NCI-H524 (cell line): ENCODE measurements at regions not wholly inside any gene's neighbourhood (a gene's known extent, or its start where the extent isn't known, plus 50 kb on each side); places are given as distances from the start of the nearest gene placed in this dataset.

Experiments
- DNase-seq, 2 experiments: peaks; one replicate each; lab custom pipeline; 2025; lab: John Stamatoyannopoulos, UW

- no peak for DNase-seq
Observed at GRCh38 chr2:187274146-187274545, 173.9 kb downstream of the CALCRL start.

- DNase-seq, result no peak
Observed at GRCh38 chr2:187272255-187272654, 175.8 kb downstream of the CALCRL start.

- no peak for DNase-seq
Observed at GRCh38 chr2:187271825-187272224, 176.2 kb downstream of the CALCRL start.

- DNase-seq, result no peak
Observed at GRCh38 chr2:187266645-187267044, 181.4 kb downstream of the CALCRL start.

GRCh38 chr2:187266147-187266546 is 181.9 kb downstream of the CALCRL start:
- no peak for DNase-seq

- no peak for DNase-seq
Observed at GRCh38 chr2:187264612-187265011, 183.4 kb downstream of the CALCRL start.

- DNase-seq, result no peak
Observed at GRCh38 chr2:187263675-187264560, 184.1 kb downstream of the CALCRL start.

GRCh38 chr2:187261705-187262104 is 186.3 kb downstream of the CALCRL start:
- no peak for DNase-seq

GRCh38 chr2:187252063-187252462 is 196.0 kb downstream of the CALCRL start:
- no peak for DNase-seq

GRCh38 chr2:187250137-187250536 is 197.9 kb downstream of the CALCRL start:
- DNase-seq, result no peak

- no peak for DNase-seq
Observed at GRCh38 chr2:187233811-187234210, 214.2 kb downstream of the CALCRL start.

GRCh38 chr2:187232749-187233148 is 215.3 kb downstream of the CALCRL start:
- no peak for DNase-seq

- DNase-seq, result no peak
Observed at GRCh38 chr2:187230088-187230487, 218.0 kb downstream of the CALCRL start.

GRCh38 chr2:187228986-187229385 is 219.1 kb downstream of the CALCRL start:
- DNase-seq, result peak; percentile 1 to 41

GRCh38 chr2:187224989-187225388 is 223.1 kb downstream of the CALCRL start:
- DNase-seq, result no peak

- DNase-seq, result no peak
Observed at GRCh38 chr2:187220071-187220470, 228.0 kb downstream of the CALCRL start.

GRCh38 chr2:187215532-187216240 is 232.4 kb downstream of the CALCRL start:
- DNase-seq, result no peak

- no peak for DNase-seq
Observed at GRCh38 chr2:187214306-187214705, 233.7 kb downstream of the CALCRL start.

GRCh38 chr2:187213798-187214197 is 234.3 kb downstream of the CALCRL start:
- peak in 1 of 2 experiments; percentile 18 for DNase-seq

GRCh38 chr2:187210726-187211125 is 237.3 kb downstream of the CALCRL start:
- no peak for DNase-seq

GRCh38 chr2:187208199-187208785 is 239.8 kb downstream of the CALCRL start:
- no peak for DNase-seq

- no peak for DNase-seq
Observed at GRCh38 chr2:187207126-187207525, 240.9 kb downstream of the CALCRL start.

- DNase-seq, result no peak
Observed at GRCh38 chr2:187206471-187206870, 241.6 kb downstream of the CALCRL start.
